GM23338 (cell line): ENCODE measurements at regions not wholly inside any gene's neighbourhood (a gene's known extent, or its start where the extent isn't known, plus 50 kb on each side); places are given as distances from the start of the nearest gene placed in this dataset.

ENCODE experiments used
- ATAC-seq: fragments of 200-7000 bp; cut with Tn5 transposase; 3 replicates; pipeline ENCODE4 v1.9.1; 2020
- DNase-seq: peaks from one replicate; pipeline ENCODE4 v3.0.0-alpha.2; 2015; ENCODE audit warnings: low spot score
- H2AFZ ChIP-seq: fragments of 200-600 bp; sonication (generic); 2 replicates; pipeline ENCODE4 v1.8.0; 2016; ENCODE audit warnings: antibody characterized with exemption, mild to moderate bottlenecking, moderate library complexity
- H3F3A ChIP-seq: fragments of 200-600 bp; sonication (generic); replicated peaks from 2 replicates; pipeline ENCODE4 v1.8.0; 2017; ENCODE audit warnings: antibody characterized with exemption, mixed run types, low read depth
- H3K27ac ChIP-seq: fragments of 200-600 bp; sonication (generic); 2 replicates; pipeline ENCODE4 v1.6.1; 2016; ENCODE audit warnings: low read depth
- H3K27me3 ChIP-seq: fragments of 200-600 bp; sonication (generic); 2 replicates; pipeline ENCODE4 v1.8.0; 2016; ENCODE audit warnings: mild to moderate bottlenecking, mixed run types, moderate library complexity; ENCODE audit not compliant: insufficient read depth
- H3K36me3 ChIP-seq: fragments of 200-600 bp; sonication (generic); 2 replicates; pipeline ENCODE4 v1.8.0; 2016; ENCODE audit warnings: mild to moderate bottlenecking; ENCODE audit not compliant: insufficient read depth
- H3K4me1 ChIP-seq: fragments of 200-600 bp; sonication (generic); 2 replicates; pipeline ENCODE4 v1.8.0; 2016; ENCODE audit warnings: mild to moderate bottlenecking, moderate library complexity; ENCODE audit not compliant: insufficient read depth
- H3K4me2 ChIP-seq: fragments of 200-600 bp; sonication (generic); 2 replicates; pipeline ENCODE4 v1.7.1; 2017; ENCODE audit warnings: mixed run types
- H3K4me3 ChIP-seq: fragments of 200-600 bp; sonication (generic); 2 replicates; pipeline ENCODE4 v1.6.1; 2016; ENCODE audit warnings: mixed run types
- H3K79me2 ChIP-seq: fragments of 200-600 bp; sonication (generic); replicated peaks from 2 replicates; pipeline ENCODE4 v1.8.0; 2017; ENCODE audit warnings: mild to moderate bottlenecking; ENCODE audit not compliant: insufficient read depth
- H3K9me2 ChIP-seq: fragments of 200-600 bp; sonication (generic); 2 replicates; pipeline ENCODE4 v1.8.0; 2017; ENCODE audit not compliant: insufficient read depth
- H4K20me1 ChIP-seq: fragments of 200-600 bp; sonication (generic); replicated peaks from 2 replicates; pipeline ENCODE4 v1.8.0; 2017; ENCODE audit warnings: mild to moderate bottlenecking; ENCODE audit not compliant: insufficient read depth
- H3K27ac Mint-ChIP-seq: 2 replicates; pipeline ENCODE4 v1.8.0; 2020; ENCODE audit warnings: inconsistent platforms, mild to moderate bottlenecking, moderate library complexity, mixed read lengths
- H3K27me3 Mint-ChIP-seq: 3 replicates; pipeline ENCODE4 v1.8.0; 2022; ENCODE audit warnings: low read depth, mild to moderate bottlenecking, moderate library complexity, mixed read lengths, inconsistent platforms; ENCODE audit not compliant: insufficient read depth, poor library complexity
- H3K36me3 Mint-ChIP-seq: 3 replicates; pipeline ENCODE4 v1.8.0; 2021; ENCODE audit warnings: low read depth, mild to moderate bottlenecking, inconsistent platforms, moderate library complexity, mixed read lengths
- H3K4me1 Mint-ChIP-seq: 3 replicates; pipeline ENCODE4 v1.8.0; 2020; ENCODE audit warnings: mild to moderate bottlenecking, inconsistent platforms, mixed read lengths
- H3K4me3 Mint-ChIP-seq: 3 replicates; pipeline ENCODE4 v1.8.0; 2021; ENCODE audit warnings: moderate library complexity, mild to moderate bottlenecking, inconsistent platforms, mixed read lengths
- H3K9me3 Mint-ChIP-seq: 3 replicates; pipeline ENCODE4 v1.8.0; 2020; ENCODE audit warnings: moderate library complexity, mild to moderate bottlenecking, inconsistent platforms, mixed read lengths
- CREB1 ChIP-seq: fragments of 250-450 bp; sonication (Bioruptor Pico); IDR thresholded peaks from 2 replicates; pipeline ENCODE4 v1.5.0; 2020; ENCODE audit warnings: low read depth, mild to moderate bottlenecking, moderate library complexity
- ETS1 ChIP-seq: IDR thresholded peaks from 2 replicates; pipeline ENCODE4 v1.6.1; 2016; ENCODE audit warnings: antibody characterized with exemption
- EZH2 ChIP-seq: fragments of 200-600 bp; sonication (generic); IDR thresholded peaks from one replicate; pipeline ENCODE4 v1.8.0; 2017; ENCODE audit warnings: antibody characterized with exemption, mild to moderate bottlenecking, low read depth; ENCODE audit not compliant: unreplicated experiment
- EZH2phosphoT487 ChIP-seq: fragments of 200-600 bp; sonication (generic); IDR thresholded peaks from one replicate; pipeline ENCODE4 v1.8.1; 2018; ENCODE audit warnings: antibody characterized with exemption; ENCODE audit not compliant: unreplicated experiment
- JUNB ChIP-seq: IDR thresholded peaks from one replicate; pipeline ENCODE4 v1.6.1; 2016; ENCODE audit warnings: antibody characterized with exemption; ENCODE audit not compliant: unreplicated experiment
- NANOG ChIP-seq: IDR thresholded peaks from 2 replicates; pipeline ENCODE4 v1.6.1; 2016; ENCODE audit warnings: antibody characterized with exemption, borderline replicate concordance
- POLR2AphosphoS5 ChIP-seq: IDR thresholded peaks from 2 replicates; pipeline ENCODE4 v1.6.1; 2016; ENCODE audit warnings: antibody characterized with exemption, low read depth
- STAT1 ChIP-seq: IDR thresholded peaks from one replicate; pipeline ENCODE4 v1.6.1; 2016; ENCODE audit warnings: antibody characterized with exemption; ENCODE audit not compliant: unreplicated experiment
- ZNF114 ChIP-seq: fragments of 250-450 bp; sonication (Bioruptor Pico); IDR thresholded peaks from 2 replicates; pipeline ENCODE4 v1.5.0; 2020; ENCODE audit warnings: mild to moderate bottlenecking, moderate library complexity
- ZNF331 ChIP-seq: fragments of 250-450 bp; sonication (Bioruptor Pico); IDR thresholded peaks from 2 replicates; pipeline ENCODE4 v1.5.0; 2020; ENCODE audit warnings: low read depth, mild to moderate bottlenecking, moderate library complexity
- ZNF462 ChIP-seq: fragments of 250-450 bp; sonication (Bioruptor Pico); IDR thresholded peaks from 2 replicates; pipeline ENCODE4 v1.5.0; 2020; ENCODE audit warnings: mild to moderate bottlenecking, moderate library complexity
- TF ChIP-seq, protein P1 (sequence below), 2 experiments: fragments of 200-600 bp in 1 of 2; sonication (generic) in 1 of 2; conservative IDR thresholded peaks; 2 replicates each; pipeline versions ENCODE4 v1.5.1 to v1.6.1; 2016 to 2017; ENCODE audit warnings: antibody characterized with exemption in 2 of 2, low read depth in 2 of 2, mild to moderate bottlenecking in 2 of 2, moderate library complexity in 1 of 2
- TF ChIP-seq, protein P2 (sequence below): IDR thresholded peaks from one replicate; pipeline ENCODE4 v1.6.1; 2018; ENCODE audit warnings: antibody characterized with exemption; ENCODE audit not compliant: unreplicated experiment

- Mint-ChIP-seq H3K36me3 (no peaks in the 10 kb centered on the region), H3K27me3 (peaks cover 2% of the 10 kb centered on the region), H3K4me1 (peaks cover 14% of the 10 kb centered on the region), H3K27ac (no peak overlapping the region), H3K9me3 (no peaks in the 10 kb centered on the region; the same call in 2 of the 3 replicates), H3K4me3 (no peak overlapping the region)
- Histone ChIP-seq H3K79me2 (no peaks in the 10 kb centered on the region), H3K36me3 (no peaks in the 10 kb centered on the region), H3K4me1 (no peaks in the 10 kb centered on the region), H3K4me3 (no peak overlapping the region), H3K9me2 (peaks cover 5% of the 10 kb centered on the region; the same call in 1 of the 2 replicates), H3K27ac (no peak overlapping the region), H3F3A (no peaks in the 10 kb centered on the region), H3K4me2 (no peak overlapping the region), H4K20me1 (no peaks in the 10 kb centered on the region), H2AFZ (no peak overlapping the region), H3K27me3 (no peaks in the 10 kb centered on the region)
- ATAC-seq (no peak), DNase-seq (no peak)
- no peak for TF ChIP-seq NANOG
- TF ChIP-seq EZH2phosphoT487 = no peak
- no peak for TF ChIP-seq POLR2AphosphoS5
- TF ChIP-seq, protein P1, sequence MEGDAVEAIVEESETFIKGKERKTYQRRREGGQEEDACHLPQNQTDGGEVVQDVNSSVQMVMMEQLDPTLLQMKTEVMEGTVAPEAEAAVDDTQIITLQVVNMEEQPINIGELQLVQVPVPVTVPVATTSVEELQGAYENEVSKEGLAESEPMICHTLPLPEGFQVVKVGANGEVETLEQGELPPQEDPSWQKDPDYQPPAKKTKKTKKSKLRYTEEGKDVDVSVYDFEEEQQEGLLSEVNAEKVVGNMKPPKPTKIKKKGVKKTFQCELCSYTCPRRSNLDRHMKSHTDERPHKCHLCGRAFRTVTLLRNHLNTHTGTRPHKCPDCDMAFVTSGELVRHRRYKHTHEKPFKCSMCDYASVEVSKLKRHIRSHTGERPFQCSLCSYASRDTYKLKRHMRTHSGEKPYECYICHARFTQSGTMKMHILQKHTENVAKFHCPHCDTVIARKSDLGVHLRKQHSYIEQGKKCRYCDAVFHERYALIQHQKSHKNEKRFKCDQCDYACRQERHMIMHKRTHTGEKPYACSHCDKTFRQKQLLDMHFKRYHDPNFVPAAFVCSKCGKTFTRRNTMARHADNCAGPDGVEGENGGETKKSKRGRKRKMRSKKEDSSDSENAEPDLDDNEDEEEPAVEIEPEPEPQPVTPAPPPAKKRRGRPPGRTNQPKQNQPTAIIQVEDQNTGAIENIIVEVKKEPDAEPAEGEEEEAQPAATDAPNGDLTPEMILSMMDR (conservative IDR thresholded peaks at IDR 0.05; ENCODE audit: low read depth in 2 of 2) = no peak
- TF ChIP-seq ZNF331 (CRISPR knock-in tag) = no peak
- no peak for TF ChIP-seq JUNB
- no peak for TF ChIP-seq ETS1
- TF ChIP-seq, protein P2, sequence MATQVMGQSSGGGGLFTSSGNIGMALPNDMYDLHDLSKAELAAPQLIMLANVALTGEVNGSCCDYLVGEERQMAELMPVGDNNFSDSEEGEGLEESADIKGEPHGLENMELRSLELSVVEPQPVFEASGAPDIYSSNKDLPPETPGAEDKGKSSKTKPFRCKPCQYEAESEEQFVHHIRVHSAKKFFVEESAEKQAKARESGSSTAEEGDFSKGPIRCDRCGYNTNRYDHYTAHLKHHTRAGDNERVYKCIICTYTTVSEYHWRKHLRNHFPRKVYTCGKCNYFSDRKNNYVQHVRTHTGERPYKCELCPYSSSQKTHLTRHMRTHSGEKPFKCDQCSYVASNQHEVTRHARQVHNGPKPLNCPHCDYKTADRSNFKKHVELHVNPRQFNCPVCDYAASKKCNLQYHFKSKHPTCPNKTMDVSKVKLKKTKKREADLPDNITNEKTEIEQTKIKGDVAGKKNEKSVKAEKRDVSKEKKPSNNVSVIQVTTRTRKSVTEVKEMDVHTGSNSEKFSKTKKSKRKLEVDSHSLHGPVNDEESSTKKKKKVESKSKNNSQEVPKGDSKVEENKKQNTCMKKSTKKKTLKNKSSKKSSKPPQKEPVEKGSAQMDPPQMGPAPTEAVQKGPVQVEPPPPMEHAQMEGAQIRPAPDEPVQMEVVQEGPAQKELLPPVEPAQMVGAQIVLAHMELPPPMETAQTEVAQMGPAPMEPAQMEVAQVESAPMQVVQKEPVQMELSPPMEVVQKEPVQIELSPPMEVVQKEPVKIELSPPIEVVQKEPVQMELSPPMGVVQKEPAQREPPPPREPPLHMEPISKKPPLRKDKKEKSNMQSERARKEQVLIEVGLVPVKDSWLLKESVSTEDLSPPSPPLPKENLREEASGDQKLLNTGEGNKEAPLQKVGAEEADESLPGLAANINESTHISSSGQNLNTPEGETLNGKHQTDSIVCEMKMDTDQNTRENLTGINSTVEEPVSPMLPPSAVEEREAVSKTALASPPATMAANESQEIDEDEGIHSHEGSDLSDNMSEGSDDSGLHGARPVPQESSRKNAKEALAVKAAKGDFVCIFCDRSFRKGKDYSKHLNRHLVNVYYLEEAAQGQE = no peak
- TF ChIP-seq EZH2 = no peak
- TF ChIP-seq ZNF114 (CRISPR knock-in tag) = no peak
- TF ChIP-seq STAT1 = no peak
- no peak for TF ChIP-seq ZNF462 (CRISPR knock-in tag)
- no peak for TF ChIP-seq CREB1 (CRISPR knock-in tag)
Observed at GRCh38 chr5:173710528-173710927, 94.1 kb upstream of the BOD1 start.
